ENCODE measurements at regions not wholly inside any gene's neighbourhood (a gene's known extent, or its start where the extent isn't known, plus 50 kb on each side); places are given as distances from the start of the nearest gene placed in this dataset.

- no peak for TF ChIP-seq CTCF (IDR thresholded peaks at IDR 0.05)
- TF ChIP-seq POLR2A (IDR thresholded peaks at IDR 0.05) = no peak
Measured at GRCh38 chr2:102951249-102951648, 189.4 kb downstream of the TMEM182 start.
